ENCODE measurements at regions not wholly inside any gene's neighbourhood (a gene's known extent, or its start where the extent isn't known, plus 50 kb on each side); places are given as distances from the start of the nearest gene placed in this dataset.

DNA sequence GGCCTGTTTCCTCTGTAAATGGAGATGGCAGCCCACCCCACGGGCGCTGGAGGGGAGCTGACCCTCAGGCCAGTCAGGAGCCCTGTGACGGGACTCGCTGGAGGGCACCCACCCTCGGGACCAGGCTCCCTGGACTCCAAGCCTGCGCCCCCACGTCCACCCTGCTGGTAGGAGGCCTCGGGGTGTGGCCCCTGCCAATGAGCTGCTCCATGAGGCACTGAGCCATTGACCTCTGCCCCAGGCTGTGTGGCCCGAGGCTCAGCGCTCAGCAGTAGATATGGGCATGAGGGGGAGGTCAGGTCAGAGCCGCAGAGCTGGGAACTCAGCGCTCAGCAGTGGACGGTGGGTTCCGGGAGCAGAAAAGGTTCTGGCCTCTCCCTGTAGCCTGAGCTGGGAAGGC is 52.3 kb upstream of the EGFL7 start:
- TF ChIP-seq, protein P1, sequence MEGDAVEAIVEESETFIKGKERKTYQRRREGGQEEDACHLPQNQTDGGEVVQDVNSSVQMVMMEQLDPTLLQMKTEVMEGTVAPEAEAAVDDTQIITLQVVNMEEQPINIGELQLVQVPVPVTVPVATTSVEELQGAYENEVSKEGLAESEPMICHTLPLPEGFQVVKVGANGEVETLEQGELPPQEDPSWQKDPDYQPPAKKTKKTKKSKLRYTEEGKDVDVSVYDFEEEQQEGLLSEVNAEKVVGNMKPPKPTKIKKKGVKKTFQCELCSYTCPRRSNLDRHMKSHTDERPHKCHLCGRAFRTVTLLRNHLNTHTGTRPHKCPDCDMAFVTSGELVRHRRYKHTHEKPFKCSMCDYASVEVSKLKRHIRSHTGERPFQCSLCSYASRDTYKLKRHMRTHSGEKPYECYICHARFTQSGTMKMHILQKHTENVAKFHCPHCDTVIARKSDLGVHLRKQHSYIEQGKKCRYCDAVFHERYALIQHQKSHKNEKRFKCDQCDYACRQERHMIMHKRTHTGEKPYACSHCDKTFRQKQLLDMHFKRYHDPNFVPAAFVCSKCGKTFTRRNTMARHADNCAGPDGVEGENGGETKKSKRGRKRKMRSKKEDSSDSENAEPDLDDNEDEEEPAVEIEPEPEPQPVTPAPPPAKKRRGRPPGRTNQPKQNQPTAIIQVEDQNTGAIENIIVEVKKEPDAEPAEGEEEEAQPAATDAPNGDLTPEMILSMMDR (conservative IDR thresholded peaks at IDR 0.05; ENCODE audit: low read length), result no peak
- TF ChIP-seq EZH2phosphoT487 (IDR thresholded peaks at IDR 0.05; ENCODE audit: borderline replicate concordance, low read depth, low read length), result no peak
